ENCODE measurements at regions not wholly inside any gene's neighbourhood (a gene's known extent, or its start where the extent isn't known, plus 50 kb on each side); places are given as distances from the start of the nearest gene placed in this dataset.

DNA sequence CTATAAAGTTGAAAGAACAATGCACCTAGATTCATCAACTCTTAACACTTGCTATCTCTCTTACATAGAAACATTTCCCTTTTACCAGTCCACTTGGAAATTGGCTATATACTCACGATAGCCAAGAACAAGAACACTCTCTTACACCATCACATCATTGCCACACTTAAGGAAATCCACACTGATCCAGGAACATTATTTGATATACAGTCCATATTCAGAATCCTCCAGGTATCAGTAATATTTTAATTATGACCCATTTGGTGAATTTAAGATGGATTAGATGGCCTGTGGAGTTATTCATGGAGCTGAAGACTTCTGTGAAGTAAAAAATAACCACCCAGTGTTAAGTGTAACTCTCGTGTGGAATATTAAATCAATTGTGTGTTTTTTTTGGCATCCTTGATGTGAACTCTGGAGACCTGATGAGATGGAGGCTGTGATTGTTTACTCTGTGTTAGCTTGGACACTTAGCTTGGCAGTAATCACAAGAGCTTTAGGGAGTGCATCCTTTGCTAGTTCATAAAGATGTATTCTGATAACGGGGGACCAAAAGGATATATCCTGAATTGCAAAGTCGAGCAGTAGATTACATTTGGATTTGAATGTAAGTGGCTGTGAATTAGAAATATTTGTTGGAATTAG is 52.0 kb upstream of the ABL1 start:
- no peak for DNase-seq (ENCODE audit: low spot score)
- H3K4me1 ChIP-seq (ENCODE audit: insufficient read depth, low read length, poor library complexity, severe bottlenecking) = peaks cover 41% of the 10 kb centered on the region
- TF ChIP-seq, protein P1, sequence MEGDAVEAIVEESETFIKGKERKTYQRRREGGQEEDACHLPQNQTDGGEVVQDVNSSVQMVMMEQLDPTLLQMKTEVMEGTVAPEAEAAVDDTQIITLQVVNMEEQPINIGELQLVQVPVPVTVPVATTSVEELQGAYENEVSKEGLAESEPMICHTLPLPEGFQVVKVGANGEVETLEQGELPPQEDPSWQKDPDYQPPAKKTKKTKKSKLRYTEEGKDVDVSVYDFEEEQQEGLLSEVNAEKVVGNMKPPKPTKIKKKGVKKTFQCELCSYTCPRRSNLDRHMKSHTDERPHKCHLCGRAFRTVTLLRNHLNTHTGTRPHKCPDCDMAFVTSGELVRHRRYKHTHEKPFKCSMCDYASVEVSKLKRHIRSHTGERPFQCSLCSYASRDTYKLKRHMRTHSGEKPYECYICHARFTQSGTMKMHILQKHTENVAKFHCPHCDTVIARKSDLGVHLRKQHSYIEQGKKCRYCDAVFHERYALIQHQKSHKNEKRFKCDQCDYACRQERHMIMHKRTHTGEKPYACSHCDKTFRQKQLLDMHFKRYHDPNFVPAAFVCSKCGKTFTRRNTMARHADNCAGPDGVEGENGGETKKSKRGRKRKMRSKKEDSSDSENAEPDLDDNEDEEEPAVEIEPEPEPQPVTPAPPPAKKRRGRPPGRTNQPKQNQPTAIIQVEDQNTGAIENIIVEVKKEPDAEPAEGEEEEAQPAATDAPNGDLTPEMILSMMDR (conservative IDR thresholded peaks at IDR 0.05; ENCODE audit: low read depth, low read length) = no peak
- no peak for TF ChIP-seq EZH2 (IDR thresholded peaks at IDR 0.05; ENCODE audit: borderline replicate concordance, low read depth, low read length, poor library complexity, severe bottlenecking)
- ChIA-PET POLR2A (ENCODE audit: low non-redundant PET) (no interaction called here), CTCF (no interaction called here)
- no peaks in the 10 kb centered on the region for H3K36me3 ChIP-seq (ENCODE audit: insufficient read depth, low read length, poor library complexity, severe bottlenecking)
- no TSS peak for BruUV-seq (replicated peaks)
- no peak overlapping the region for H3K4me3 ChIP-seq (ENCODE audit: low read depth, low read length, poor library complexity, severe bottlenecking)
- H3K27me3 ChIP-seq (replicated peaks; ENCODE audit: insufficient read depth, low read depth, low read length, poor library complexity) = no peaks in the 10 kb centered on the region
- H3K9me3 ChIP-seq (ENCODE audit: low read depth, low read length, poor library complexity, severe bottlenecking) = no peaks in the 10 kb centered on the region
- no peak overlapping the region for H3K27ac ChIP-seq (ENCODE audit: low read depth, low read length, poor library complexity, severe bottlenecking)
- intact Hi-C loops (cut with micrococcal nuclease; ENCODE audit: unreplicated experiment) = no loop called here

DNA sequence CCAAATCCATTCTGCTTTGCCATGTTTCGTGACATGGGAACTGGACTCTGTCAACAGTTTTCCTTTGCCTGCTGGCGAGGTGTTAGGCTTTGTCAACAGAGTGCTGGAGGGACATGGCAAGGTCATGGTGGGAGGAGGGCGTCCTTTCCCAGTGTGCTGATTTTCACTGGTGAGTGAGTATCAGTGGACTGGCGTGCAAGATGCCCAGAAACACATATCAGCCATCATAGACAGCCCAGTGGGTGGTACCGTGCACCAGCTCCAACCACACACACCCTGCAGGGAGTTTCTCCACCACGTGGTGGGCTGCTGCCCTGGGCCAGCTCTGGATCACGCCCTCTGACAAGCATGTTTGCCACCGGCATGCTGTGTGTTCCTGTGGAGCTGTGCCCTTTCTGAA is 50.0 kb upstream of the ABL1 start:
- Histone ChIP-seq H3K4me3 (ENCODE audit: low read depth, low read length, poor library complexity, severe bottlenecking) (no peak overlapping the region), H3K27me3 (replicated peaks; ENCODE audit: insufficient read depth, low read depth, low read length, poor library complexity) (no peaks in the 10 kb centered on the region), H3K36me3 (ENCODE audit: insufficient read depth, low read length, poor library complexity, severe bottlenecking) (no peaks in the 10 kb centered on the region), H3K9me3 (ENCODE audit: low read depth, low read length, poor library complexity, severe bottlenecking) (peaks cover 13% of the 10 kb centered on the region), H3K27ac (ENCODE audit: low read depth, low read length, poor library complexity, severe bottlenecking) (no peak overlapping the region), H3K4me1 (ENCODE audit: insufficient read depth, low read length, poor library complexity, severe bottlenecking) (peaks cover 24% of the 10 kb centered on the region)
- DNase-seq (ENCODE audit: low spot score) = no peak
- POLR2A ChIA-PET (ENCODE audit: low non-redundant PET) = no interaction called here
- intact Hi-C loops (cut with micrococcal nuclease; ENCODE audit: unreplicated experiment) = no loop called here
- TF ChIP-seq, protein P1 (conservative IDR thresholded peaks at IDR 0.05; ENCODE audit: low read depth, low read length) = no peak
- TF ChIP-seq EZH2 (IDR thresholded peaks at IDR 0.05; ENCODE audit: borderline replicate concordance, low read depth, low read length, poor library complexity, severe bottlenecking) = no peak
- CTCF ChIA-PET = no interaction called here
- no TSS peak for BruUV-seq (replicated peaks)

Measured in A673 (cell line).